Spleen (tissue), 11 donors: ENCODE measurements at regions not wholly inside any gene's neighbourhood (a gene's known extent, or its start where the extent isn't known, plus 50 kb on each side); places are given as distances from the start of the nearest gene placed in this dataset.
A peak's percentile ranks its signal among the peaks of the same experiment; 100 is the strongest.

Experiments used
- DNase-seq: peaks from one replicate; pipeline ENCODE4 v3.0.0-alpha.2; 2020
- H3K27ac ChIP-seq, 8 donors: fragments of 200-600 bp; sonication (generic) in 7 of 8; 1 replicate in 4 of 8; 2 replicates in 4 of 8; pipeline versions ENCODE4 v1.5.0 to v1.8.0; 2016 to 2021; ENCODE audit warnings: inconsistent platforms in 4 of 8, mild to moderate bottlenecking in 4 of 8, moderate library complexity in 1 of 8
- H3K27me3 ChIP-seq, 7 donors: fragments of 200-600 bp; sonication (generic) in 6 of 7; replicated peaks in 1 of 7; 1 replicate in 4 of 7; 2 replicates in 3 of 7; pipeline versions ENCODE4 v1.5.0 to v1.8.0; 2016 to 2021; ENCODE audit warnings: inconsistent platforms in 3 of 7, mild to moderate bottlenecking in 1 of 7
- H3K36me3 ChIP-seq, 6 donors: fragments of 200-600 bp; sonication (generic) in 5 of 6; 1 replicate in 4 of 6; 2 replicates in 2 of 6; pipeline versions ENCODE4 v1.5.0 to v1.8.0; 2016 to 2021; ENCODE audit warnings: inconsistent platforms in 2 of 6
- H3K4me1 ChIP-seq, 6 donors: fragments of 200-600 bp; sonication (generic) in 5 of 6; 1 replicate in 3 of 6; 2 replicates in 3 of 6; pipeline versions ENCODE4 v1.5.0 to v1.8.0; 2016 to 2021; ENCODE audit warnings: inconsistent platforms in 3 of 6
- H3K4me3 ChIP-seq, 8 donors: fragments of 200-600 bp; sonication (generic) in 7 of 8; 1 replicate in 4 of 8; 2 replicates in 4 of 8; pipeline versions ENCODE4 v1.5.0 to v1.8.0; 2016 to 2021; ENCODE audit warnings: inconsistent platforms in 4 of 8, mild to moderate bottlenecking in 4 of 8, moderate library complexity in 2 of 8
- H3K9me3 ChIP-seq, 8 donors: fragments of 200-600 bp; sonication (generic) in 7 of 8; 1 replicate in 4 of 8; 2 replicates in 4 of 8; pipeline versions ENCODE4 v1.5.0 to v1.8.0; 2016 to 2021; ENCODE audit warnings: inconsistent platforms in 4 of 8
- CTCF ChIP-seq, 11 experiments: fragments of 200-600 bp in 7 of 11; fragments of 450-650 bp in 4 of 11; sonication (generic) in 4 of 11; IDR thresholded peaks in 8 of 11; conservative IDR thresholded peaks in 3 of 11; 1 replicate in 7 of 11; 2 replicates in 4 of 11; pipeline versions ENCODE4 v1.4.0 to v1.8.0; 2016 to 2021; ENCODE audit warnings: antibody characterized with exemption in 11 of 11, inconsistent platforms in 4 of 11, mild to moderate bottlenecking in 1 of 11
- POLR2A ChIP-seq, 3 donors: fragments of 450-650 bp; IDR thresholded peaks; one replicate each; pipeline ENCODE4 v1.5.1; 2017; ENCODE audit warnings: antibody characterized with exemption in 3 of 3, mild to moderate bottlenecking in 1 of 3
- POLR2AphosphoS5 ChIP-seq, 3 donors: sonication (generic); formaldehyde crosslinking; IDR thresholded peaks; one replicate each; pipeline ENCODE4 v1.5.1; 2017; ENCODE audit warnings: antibody characterized with exemption in 3 of 3
- WGBS, 5 donors: extraction: QIAGEN DNeasy Blood & Tissue Kit in 3 of 5; methylation state at CpG; one replicate each; pipeline versions ENCODE4 v1.1.5 to v1.1.7; 2013 to 2018; 5-methylcytosine and 5-hydroxymethylcytosine counted together
- intact Hi-C: fragments of 100-400 bp; cut with DNase I; formaldehyde crosslinking; loops from one replicate; pipeline ENCODE4 v1.15.0; 2023; ENCODE audit warnings: low total_unique reads
- donor health status: healthy with polysubstance abuse.
- donor health status: DM: no; HTN: no; CAD: no; lungs with moderate emphysema.
- donor health status: DM: no; HTN: no; CAD: no.
- donor health status: Bipolar disorder and iron deficiency.
- donor health status: healthy.
- donor health status: DM: no; HTN: no; CAD: no.
- donor health status: DM: yes; HTN: yes; CAD: no.

GRCh38 chr2:129721236-129721635 is 258.2 kb upstream of the RAB6C start:
- Histone ChIP-seq H3K27ac (no peak overlapping the region), H3K9me3 (no peaks in the 10 kb centered on the region), H3K4me1 (no peaks in the 10 kb centered on the region), H3K27me3 (peaks cover 0 to 4% (median 0%) of the 10 kb centered on the region in 7 donors), H3K36me3 (no peaks in the 10 kb centered on the region), H3K4me3 (no peak overlapping the region)
- WGBS, 5 donors = 59 to 86% (median 80%) methylated on average over 3 of the region's 3 CpGs
- TF ChIP-seq POLR2A (IDR thresholded peaks at IDR 0.05) = no peak
- no peak for TF ChIP-seq CTCF (IDR thresholded peaks at IDR 0.05 in 8 of 11, conservative IDR thresholded peaks at IDR 0.05 in 3 of 11)
- TF ChIP-seq POLR2AphosphoS5 (IDR thresholded peaks at IDR 0.05) = no peak
- intact Hi-C loops = no loop called here
- no peak for DNase-seq

GRCh38 chr2:129721846-129722245 is 257.6 kb upstream of the RAB6C start:
- peaks cover 0 to 4% (median 0%) of the 10 kb centered on the region in 7 donors for H3K27me3 ChIP-seq
- no peaks in the 10 kb centered on the region for H3K36me3 ChIP-seq
- DNase-seq = peak; percentile 84
- peak overlapping the region in 1 of 8 donors; percentile 30 for H3K27ac ChIP-seq
- intact Hi-C loops = no loop called here
- no peaks in the 10 kb centered on the region for H3K4me1 ChIP-seq
- TF ChIP-seq POLR2A (IDR thresholded peaks at IDR 0.05) (no peak), CTCF (IDR thresholded peaks at IDR 0.05 in 8 of 11, conservative IDR thresholded peaks at IDR 0.05 in 3 of 11) (no peak), POLR2AphosphoS5 (IDR thresholded peaks at IDR 0.05) (peak in 1 of 3 donors; percentile 36)
- WGBS, 5 donors = 24 to 56% (median 38%) methylated on average over 5 to 15 of the region's 15 CpGs
- H3K4me3 ChIP-seq = no peak overlapping the region
- no peaks in the 10 kb centered on the region for H3K9me3 ChIP-seq

- H3K4me3 ChIP-seq = no peak overlapping the region
- peaks cover 0 to 4% (median 0%) of the 10 kb centered on the region in 7 donors for H3K27me3 ChIP-seq
- H3K36me3 ChIP-seq = no peaks in the 10 kb centered on the region
- no peak for DNase-seq
- H3K4me1 ChIP-seq = no peaks in the 10 kb centered on the region
- 78 to 86% (median 82%) methylated on average over 16 to 20 of the region's 20 CpGs for WGBS, 5 donors
- no peaks in the 10 kb centered on the region for H3K9me3 ChIP-seq
- intact Hi-C loops = no loop called here
- peak overlapping the region in 1 of 8 donors; percentile 30 for H3K27ac ChIP-seq
- TF ChIP-seq CTCF (IDR thresholded peaks at IDR 0.05 in 8 of 11, conservative IDR thresholded peaks at IDR 0.05 in 3 of 11) (no peak), POLR2A (IDR thresholded peaks at IDR 0.05) (no peak), POLR2AphosphoS5 (IDR thresholded peaks at IDR 0.05) (no peak)
Observed at GRCh38 chr2:129722306-129723019, 257.0 kb upstream of the RAB6C start.

GRCh38 chr2:129723277-129724020 is 256.0 kb upstream of the RAB6C start:
- no peaks in the 10 kb centered on the region for H3K9me3 ChIP-seq
- no peak overlapping the region for H3K4me3 ChIP-seq
- no peak overlapping the region for H3K27ac ChIP-seq
- TF ChIP-seq POLR2A (IDR thresholded peaks at IDR 0.05) = no peak
- no peak for TF ChIP-seq POLR2AphosphoS5 (IDR thresholded peaks at IDR 0.05)
- TF ChIP-seq CTCF (IDR thresholded peaks at IDR 0.05 in 8 of 11, conservative IDR thresholded peaks at IDR 0.05 in 3 of 11) = no peak
- intact Hi-C loops = no loop called here
- DNase-seq = no peak
- no peaks in the 10 kb centered on the region for H3K4me1 ChIP-seq
- WGBS, 5 donors = 86 to 90% (median 87%) methylated on average over 8 to 13 of the region's 13 CpGs
- H3K27me3 ChIP-seq = peaks cover 0 to 4% (median 0%) of the 10 kb centered on the region in 7 donors
- H3K36me3 ChIP-seq = no peaks in the 10 kb centered on the region
